ENCODE measurements at regions not wholly inside any gene's neighbourhood (a gene's known extent, or its start where the extent isn't known, plus 50 kb on each side); places are given as distances from the start of the nearest gene placed in this dataset.
"Not testable (repeated sequence)": the region's sequence is repeated elsewhere in the genome, so short reads cannot be mapped to it uniquely, and the experiment has no call there.

DNA sequence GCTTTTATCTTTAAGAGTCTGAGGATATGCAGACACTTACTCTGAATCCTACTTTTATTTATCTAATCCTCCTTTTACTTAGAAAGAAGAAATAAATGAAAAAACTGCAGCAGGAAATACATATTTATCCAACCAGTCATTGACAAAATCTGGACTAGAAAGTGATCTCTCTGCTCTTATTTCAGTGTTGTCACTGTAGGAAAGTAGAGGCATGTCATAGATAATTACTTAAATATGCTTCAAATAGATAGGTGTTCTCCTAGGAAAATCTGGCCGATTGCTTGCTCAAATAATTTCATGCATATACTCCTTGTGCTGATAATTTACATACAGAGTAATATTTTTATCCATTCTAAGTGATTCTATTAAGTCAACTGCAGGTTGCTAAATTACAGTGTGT, 2001.9 kb upstream of the C9orf72 start:
- in situ Hi-C loops (cut with HindIII; ENCODE audit: low pct_ligation_motif_present, low pct_unique_long_range_greater_than_20kb, low sequenced_read_pairs), result no loop called here
- no peak for DNase-seq

- in situ Hi-C loops (cut with HindIII; ENCODE audit: low pct_ligation_motif_present, low pct_unique_long_range_greater_than_20kb, low sequenced_read_pairs), result no loop called here
Measured at GRCh38 chr9:29588361-29588760, 2015.1 kb upstream of the C9orf72 start.

GRCh38 chr9:29609282-29609681, 2036.0 kb upstream of the C9orf72 start:
- no peak for DNase-seq
- in situ Hi-C loops (cut with HindIII; ENCODE audit: low pct_ligation_motif_present, low pct_unique_long_range_greater_than_20kb, low sequenced_read_pairs), result no loop called here

More at GRCh38 chr9:29588361-29588760, 2015.1 kb upstream of the C9orf72 start:
- DNase-seq, result no peak

- no peak for DNase-seq
- in situ Hi-C loops (cut with HindIII; ENCODE audit: low pct_ligation_motif_present, low pct_unique_long_range_greater_than_20kb, low sequenced_read_pairs), result no loop called here
Measured at GRCh38 chr9:29613773-29614172, 2040.5 kb upstream of the C9orf72 start.

DNA sequence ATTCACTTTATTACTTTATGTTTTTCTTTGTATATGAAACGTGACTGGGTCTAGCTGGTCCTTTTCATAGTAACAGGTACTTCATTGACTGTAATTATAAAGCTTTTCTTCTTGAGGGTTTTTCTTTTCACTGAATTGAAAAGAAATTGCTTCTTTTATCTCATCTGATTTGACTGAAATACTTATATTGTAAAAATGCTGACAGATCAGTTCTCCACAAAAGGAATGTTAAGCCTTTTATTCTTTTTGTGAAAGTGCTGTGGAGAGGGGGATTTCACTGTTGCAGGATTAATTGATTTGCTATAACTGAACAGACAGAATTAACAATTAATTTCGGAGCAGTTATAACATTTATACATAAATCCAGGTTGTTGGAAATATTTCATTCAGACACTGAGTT, 2043.6 kb upstream of the C9orf72 start:
- in situ Hi-C loops (cut with HindIII; ENCODE audit: low pct_ligation_motif_present, low pct_unique_long_range_greater_than_20kb, low sequenced_read_pairs), result no loop called here
- DNase-seq, result no peak

GRCh38 chr9:29625292-29625731, 2052.0 kb upstream of the C9orf72 start:
- DNase-seq, result peak; percentile 5
- in situ Hi-C loops (cut with HindIII; ENCODE audit: low pct_ligation_motif_present, low pct_unique_long_range_greater_than_20kb, low sequenced_read_pairs), result no loop called here

DNA sequence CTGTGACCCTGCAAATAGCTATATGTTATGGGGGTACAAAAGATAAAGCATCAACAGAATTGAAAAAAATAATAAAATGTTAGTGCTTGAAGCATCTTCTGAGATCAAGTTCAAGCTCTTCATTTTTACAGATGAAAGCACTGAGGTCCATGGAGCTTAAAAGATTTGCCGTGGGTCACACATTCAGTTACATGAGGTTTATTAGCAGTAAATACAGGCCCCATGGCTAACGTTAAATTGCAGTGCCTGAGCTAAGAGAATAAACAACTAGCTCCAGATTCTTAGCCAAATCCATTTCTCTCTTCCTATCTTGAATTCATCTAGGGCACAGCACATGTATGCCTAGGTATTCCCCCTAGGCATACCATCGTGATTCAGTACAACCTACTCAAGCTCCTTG, 2052.7 kb upstream of the C9orf72 start:
- in situ Hi-C loops (cut with HindIII; ENCODE audit: low pct_ligation_motif_present, low pct_unique_long_range_greater_than_20kb, low sequenced_read_pairs), result no loop called here
- no peak for DNase-seq

GRCh38 chr9:29628856-29629255, 2055.6 kb upstream of the C9orf72 start:
- DNase-seq; in situ Hi-C loops (cut with HindIII; ENCODE audit: low pct_ligation_motif_present, low pct_unique_long_range_greater_than_20kb, low sequenced_read_pairs): not testable (repeated sequence)

DNA sequence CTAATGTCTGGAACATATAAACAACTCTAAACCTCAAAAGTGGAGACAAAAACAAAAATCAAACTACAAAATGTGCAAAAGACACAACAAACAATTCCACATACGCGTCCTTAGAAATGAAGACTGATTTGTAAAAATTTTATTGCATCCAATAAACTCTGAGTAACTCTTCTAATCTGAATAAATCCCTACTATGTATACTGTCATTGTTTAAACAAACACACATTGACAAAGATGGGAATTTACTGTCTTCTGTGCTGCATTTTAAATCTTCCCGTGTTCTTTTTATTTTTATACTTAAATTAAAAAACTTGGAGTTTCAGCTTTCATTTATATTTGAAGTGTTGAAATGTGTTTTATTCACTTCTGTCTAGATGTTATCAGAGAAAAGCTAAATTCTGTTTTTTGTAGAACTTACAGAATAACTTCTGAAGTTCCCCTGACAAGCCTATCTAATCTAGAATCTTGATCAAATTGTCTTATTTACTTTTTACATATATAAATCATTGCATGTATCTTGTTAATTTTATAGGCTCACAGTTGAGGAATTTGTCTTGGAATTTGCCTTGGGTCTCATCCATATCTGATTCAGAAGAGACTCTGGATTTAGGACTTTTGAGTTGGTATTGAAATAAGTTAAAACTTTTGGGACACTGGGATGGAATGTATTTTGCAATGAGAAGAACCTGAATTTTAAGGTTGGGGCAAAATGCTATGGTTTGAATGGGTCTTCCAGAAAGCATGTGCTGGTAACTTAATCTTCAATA, 2064.4 kb upstream of the C9orf72 start:
- no peak for DNase-seq
- in situ Hi-C loops (cut with HindIII; ENCODE audit: low pct_ligation_motif_present, low pct_unique_long_range_greater_than_20kb, low sequenced_read_pairs), result no loop called here

DNA sequence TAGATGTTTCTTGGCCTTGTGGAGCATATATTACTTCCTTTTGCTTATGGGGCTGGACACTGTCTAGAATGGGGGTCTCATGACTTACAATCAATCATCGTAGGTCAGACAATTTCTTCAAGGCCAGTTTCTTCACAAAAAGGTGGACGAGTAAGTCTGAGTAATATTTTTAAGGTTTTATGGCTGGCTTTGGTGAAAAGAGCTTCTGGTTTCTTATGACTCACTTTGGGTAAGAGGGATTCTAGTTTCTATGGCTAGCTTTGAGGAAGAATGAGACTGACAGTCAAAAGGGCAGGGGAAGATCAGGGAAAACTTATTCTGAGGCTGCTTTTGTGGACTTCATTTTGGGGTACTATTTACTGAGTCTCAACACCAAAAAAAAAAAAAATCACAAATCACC, 2067.2 kb upstream of the C9orf72 start:
- no peak for DNase-seq

GRCh38 chr9:29644514-29644913, 2071.2 kb upstream of the C9orf72 start:
- DNase-seq, result no peak
- in situ Hi-C loops (cut with HindIII; ENCODE audit: low pct_ligation_motif_present, low pct_unique_long_range_greater_than_20kb, low sequenced_read_pairs), result no loop called here

More for the DNA sequence above, 2067.2 kb upstream of the C9orf72 start:
- in situ Hi-C loops (cut with HindIII; ENCODE audit: low pct_ligation_motif_present, low pct_unique_long_range_greater_than_20kb, low sequenced_read_pairs), result no loop called here

GRCh38 chr9:29647451-29647850, 2074.2 kb upstream of the C9orf72 start:
- DNase-seq, result no peak
- in situ Hi-C loops (cut with HindIII; ENCODE audit: low pct_ligation_motif_present, low pct_unique_long_range_greater_than_20kb, low sequenced_read_pairs), result no loop called here

GRCh38 chr9:29648132-29648531, 2074.9 kb upstream of the C9orf72 start:
- in situ Hi-C loops (cut with HindIII; ENCODE audit: low pct_ligation_motif_present, low pct_unique_long_range_greater_than_20kb, low sequenced_read_pairs), result no loop called here
- no peak for DNase-seq

DNA sequence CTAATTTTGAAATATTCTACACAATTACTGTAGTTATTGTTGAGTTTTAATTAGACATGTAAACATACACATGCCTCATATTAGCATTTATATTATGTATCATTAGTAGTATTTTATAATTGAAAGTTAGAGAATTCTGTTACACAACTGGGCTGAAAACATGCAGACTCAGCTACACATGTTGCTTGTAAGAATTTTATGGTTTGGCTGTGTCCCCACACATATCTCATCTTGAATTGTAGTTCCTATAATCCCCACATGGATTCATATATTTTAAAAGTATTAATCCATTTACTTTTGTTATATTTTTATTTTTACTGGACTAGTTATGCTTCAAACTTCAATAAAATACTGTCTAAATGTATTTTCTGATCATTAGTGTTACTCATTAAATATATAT, 2075.3 kb upstream of the C9orf72 start:
- in situ Hi-C loops (cut with HindIII; ENCODE audit: low pct_ligation_motif_present, low pct_unique_long_range_greater_than_20kb, low sequenced_read_pairs), result no loop called here
- DNase-seq, result no peak

GRCh38 chr9:29656641-29657406, 2083.5 kb upstream of the C9orf72 start:
- in situ Hi-C loops (cut with HindIII; ENCODE audit: low pct_ligation_motif_present, low pct_unique_long_range_greater_than_20kb, low sequenced_read_pairs), result no loop called here
- DNase-seq, result no peak

DNA sequence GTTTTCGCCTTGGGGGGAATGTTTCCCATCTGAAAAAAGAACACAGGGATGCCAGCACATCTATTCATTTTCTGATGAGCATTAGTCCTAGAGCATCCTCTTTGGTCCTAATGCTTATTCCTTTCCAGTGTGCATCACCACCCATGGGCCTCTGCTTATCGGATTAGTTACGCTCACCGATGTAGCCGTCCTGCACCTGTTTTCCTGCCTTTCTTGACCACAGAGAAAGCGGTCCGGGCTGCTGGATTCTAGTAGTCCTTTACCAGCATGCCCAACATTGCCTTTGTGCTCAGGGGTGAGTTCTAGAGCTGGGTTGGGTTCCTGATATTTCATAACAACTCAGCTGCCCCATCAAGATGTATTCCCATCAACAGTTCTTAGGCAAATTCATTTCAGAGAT, 2084.5 kb upstream of the C9orf72 start:
- DNase-seq, result no peak
- in situ Hi-C loops (cut with HindIII; ENCODE audit: low pct_ligation_motif_present, low pct_unique_long_range_greater_than_20kb, low sequenced_read_pairs), result no loop called here

DNA sequence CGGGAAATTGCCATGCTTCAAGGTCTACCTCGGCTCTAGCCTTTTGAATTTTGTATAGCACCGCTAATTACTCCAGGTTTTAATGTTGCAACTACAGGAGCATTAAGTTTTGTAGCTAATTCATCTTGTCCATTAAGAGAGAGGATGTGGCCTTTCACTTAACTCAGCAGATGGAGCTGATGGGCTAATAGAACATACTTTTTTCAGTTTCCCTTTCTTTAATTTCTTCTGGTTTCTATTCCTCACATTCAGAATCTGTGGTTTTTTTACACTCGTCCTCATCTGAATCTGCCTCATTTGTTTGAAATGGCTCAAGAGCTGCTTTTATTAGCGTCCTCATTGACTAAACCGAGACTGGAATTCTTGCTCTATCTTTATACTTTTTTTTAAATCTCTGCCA, 2085.7 kb upstream of the C9orf72 start:
- in situ Hi-C loops (cut with HindIII; ENCODE audit: low pct_ligation_motif_present, low pct_unique_long_range_greater_than_20kb, low sequenced_read_pairs), result no loop called here
- DNase-seq, result no peak

DNA sequence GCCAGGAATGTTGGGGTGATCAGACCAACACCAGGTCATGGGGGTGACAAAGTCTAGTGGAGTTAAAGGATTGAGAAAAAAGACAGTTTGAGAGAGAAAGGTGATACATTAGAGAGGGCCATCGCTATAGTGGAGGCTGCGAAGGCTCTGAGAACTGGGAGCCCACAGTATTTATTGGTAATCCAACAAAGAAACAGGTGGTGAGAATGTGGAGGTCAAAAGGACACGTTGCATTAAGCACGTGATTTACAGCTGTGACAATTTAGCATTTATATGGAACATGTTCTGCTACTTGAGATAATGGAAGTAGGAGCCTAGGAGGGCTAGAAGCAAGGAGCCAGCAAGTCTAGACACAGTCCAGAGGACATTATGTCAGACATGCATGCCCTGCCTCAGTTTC, 2086.5 kb upstream of the C9orf72 start:
- in situ Hi-C loops (cut with HindIII; ENCODE audit: low pct_ligation_motif_present, low pct_unique_long_range_greater_than_20kb, low sequenced_read_pairs), result no loop called here
- no peak for DNase-seq

GRCh38 chr9:29668732-29669131, 2095.5 kb upstream of the C9orf72 start:
- in situ Hi-C loops (cut with HindIII; ENCODE audit: low pct_ligation_motif_present, low pct_unique_long_range_greater_than_20kb, low sequenced_read_pairs), result no loop called here
- no peak for DNase-seq

- in situ Hi-C loops (cut with HindIII; ENCODE audit: low pct_ligation_motif_present, low pct_unique_long_range_greater_than_20kb, low sequenced_read_pairs), result no loop called here
- no peak for DNase-seq
Measured at GRCh38 chr9:29669613-29670012, 2096.3 kb upstream of the C9orf72 start.

All from ACHN (cell line).